Vagina (tissue), 2 donors: ENCODE measurements at regions not wholly inside any gene's neighbourhood (a gene's known extent, or its start where the extent isn't known, plus 50 kb on each side); places are given as distances from the start of the nearest gene placed in this dataset.

Experiments
- DNase-seq, 2 donors: peaks; one replicate each; pipeline ENCODE4 v3.0.0-alpha.2; 2017; ENCODE audit errors: extremely low spot score in 2 of 2
- H3K27ac ChIP-seq: fragments of 200-600 bp; sonication (generic); one replicate; pipeline ENCODE4 v1.5.1; 2019
- H3K27me3 ChIP-seq: fragments of 200-600 bp; sonication (generic); one replicate; pipeline ENCODE4 v1.5.1; 2019
- H3K36me3 ChIP-seq, 2 donors: fragments of 200-600 bp; sonication (generic); one replicate each; pipeline ENCODE4 v1.5.1; 2017 to 2019
- H3K4me1 ChIP-seq: fragments of 200-600 bp; sonication (generic); one replicate; pipeline ENCODE4 v1.5.1; 2019
- H3K4me3 ChIP-seq, 2 donors: fragments of 200-600 bp; sonication (generic); 1 replicate in 1 of 2; 2 replicates in 1 of 2; pipeline ENCODE4 v1.5.1; 2016 to 2019
- H3K9me3 ChIP-seq: fragments of 200-600 bp; sonication (generic); one replicate; pipeline ENCODE4 v1.5.1; 2019
- CTCF ChIP-seq, 3 experiments: fragments of 450-650 bp in 2 of 3; fragments of 200-600 bp in 1 of 3; sonication (generic) in 1 of 3; IDR thresholded peaks; one replicate each; pipeline ENCODE4 v1.5.1; 2017 to 2019; ENCODE audit warnings: antibody characterized with exemption in 3 of 3, mild to moderate bottlenecking in 2 of 3, moderate library complexity in 2 of 3
- POLR2A ChIP-seq, 2 donors: fragments of 450-650 bp; IDR thresholded peaks; one replicate each; pipeline ENCODE4 v1.6.1; 2017; ENCODE audit warnings: antibody characterized with exemption in 2 of 2, mild to moderate bottlenecking in 2 of 2, moderate library complexity in 2 of 2
- POLR2AphosphoS5 ChIP-seq, 2 donors: sonication (generic); formaldehyde crosslinking; IDR thresholded peaks; one replicate each; pipeline ENCODE4 v1.9.0; 2017; ENCODE audit warnings: antibody characterized with exemption in 2 of 2, mild to moderate bottlenecking in 2 of 2, low read depth in 1 of 2; ENCODE audit not compliant: insufficient read depth in 1 of 2
- intact Hi-C: fragments of 100-400 bp; cut with DNase I; formaldehyde crosslinking; loops from one replicate; pipeline ENCODE4 v1.15.1; 2023

DNA sequence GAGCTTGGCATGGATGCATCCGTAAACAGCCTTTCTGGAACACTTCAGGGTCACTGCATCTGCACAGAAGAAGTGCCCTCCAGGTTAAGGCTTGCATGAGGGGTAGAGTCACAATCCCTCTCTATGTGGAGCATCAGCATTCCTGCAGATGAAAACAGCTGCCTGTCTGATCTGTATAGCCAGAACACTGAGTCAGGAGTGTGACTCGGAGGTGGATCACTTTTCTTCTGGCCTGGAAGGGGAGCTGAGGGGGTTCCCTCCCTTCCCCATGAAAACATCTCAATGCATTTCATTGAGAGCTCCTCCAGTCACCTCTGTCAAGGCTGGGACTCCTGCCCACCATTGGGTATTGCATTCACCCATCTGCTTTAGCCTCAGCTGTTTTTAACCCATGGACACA lies 72.5 kb upstream of the SERPINE2 start:
- TF ChIP-seq CTCF (IDR thresholded peaks at IDR 0.05) (no peak), POLR2AphosphoS5 (IDR thresholded peaks at IDR 0.05; ENCODE audit: insufficient read depth in 1 of 2, low read depth in 1 of 2) (no peak), POLR2A (IDR thresholded peaks at IDR 0.05) (no peak)
- DNase-seq = no peak
- no peaks in the 10 kb centered on the region for H3K4me1 ChIP-seq
- intact Hi-C loops = no loop called here
- H3K27ac ChIP-seq = no peak overlapping the region
- no peak overlapping the region for H3K4me3 ChIP-seq
- H3K27me3 ChIP-seq = no peaks in the 10 kb centered on the region
- no peaks in the 10 kb centered on the region for H3K36me3 ChIP-seq
- no peaks in the 10 kb centered on the region for H3K9me3 ChIP-seq

DNA sequence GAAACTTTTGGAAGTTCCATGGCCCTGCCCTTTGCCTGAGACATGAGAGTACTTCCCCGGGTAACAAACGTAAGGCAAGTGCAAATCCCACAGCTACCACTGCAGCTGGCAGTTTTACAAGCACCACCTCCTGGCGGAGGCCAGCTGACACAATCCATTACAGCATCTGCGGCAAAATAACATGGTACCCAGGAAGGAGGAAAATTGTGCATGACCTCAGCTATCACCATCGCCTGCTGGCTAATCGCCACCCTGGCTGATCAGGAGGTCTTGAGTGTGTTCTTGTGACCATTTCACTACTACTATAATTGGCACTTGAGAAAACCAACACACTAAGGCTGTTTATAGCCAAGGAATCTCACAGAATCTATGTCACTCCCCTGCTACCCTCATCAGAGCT lies 71.7 kb upstream of the SERPINE2 start:
- no peaks in the 10 kb centered on the region for H3K36me3 ChIP-seq
- no peaks in the 10 kb centered on the region for H3K4me1 ChIP-seq
- TF ChIP-seq POLR2A (IDR thresholded peaks at IDR 0.05) (no peak), POLR2AphosphoS5 (IDR thresholded peaks at IDR 0.05; ENCODE audit: insufficient read depth in 1 of 2, low read depth in 1 of 2) (no peak), CTCF (IDR thresholded peaks at IDR 0.05) (no peak)
- no peak overlapping the region for H3K27ac ChIP-seq
- no peaks in the 10 kb centered on the region for H3K27me3 ChIP-seq
- intact Hi-C loops = no loop called here
- H3K9me3 ChIP-seq = no peaks in the 10 kb centered on the region
- no peak overlapping the region for H3K4me3 ChIP-seq
- no peak for DNase-seq

- TF ChIP-seq CTCF (IDR thresholded peaks at IDR 0.05) (no peak), POLR2A (IDR thresholded peaks at IDR 0.05) (no peak), POLR2AphosphoS5 (IDR thresholded peaks at IDR 0.05; ENCODE audit: insufficient read depth in 1 of 2, low read depth in 1 of 2) (no peak)
- Histone ChIP-seq H3K4me1 (no peaks in the 10 kb centered on the region), H3K27ac (no peak overlapping the region), H3K9me3 (no peaks in the 10 kb centered on the region), H3K27me3 (no peaks in the 10 kb centered on the region), H3K4me3 (no peak overlapping the region), H3K36me3 (no peaks in the 10 kb centered on the region)
- DNase-seq = no peak
- intact Hi-C loops = no loop called here
These were observed 70.7 kb upstream of the SERPINE2 start for GRCh38 chr2:224109751-224110150.

GRCh38 chr2:224106794-224107193 lies 67.7 kb upstream of the SERPINE2 start:
- no peaks in the 10 kb centered on the region for H3K27me3 ChIP-seq
- no peak overlapping the region for H3K27ac ChIP-seq
- H3K36me3 ChIP-seq = no peaks in the 10 kb centered on the region
- no peak overlapping the region for H3K4me3 ChIP-seq
- no peaks in the 10 kb centered on the region for H3K9me3 ChIP-seq
- TF ChIP-seq POLR2AphosphoS5 (IDR thresholded peaks at IDR 0.05; ENCODE audit: insufficient read depth in 1 of 2, low read depth in 1 of 2) = no peak
- TF ChIP-seq POLR2A (IDR thresholded peaks at IDR 0.05) = no peak
- no peak for TF ChIP-seq CTCF (IDR thresholded peaks at IDR 0.05)
- DNase-seq = no peak
- intact Hi-C loops = no loop called here
- peaks cover 17% of the 10 kb centered on the region for H3K4me1 ChIP-seq

DNA sequence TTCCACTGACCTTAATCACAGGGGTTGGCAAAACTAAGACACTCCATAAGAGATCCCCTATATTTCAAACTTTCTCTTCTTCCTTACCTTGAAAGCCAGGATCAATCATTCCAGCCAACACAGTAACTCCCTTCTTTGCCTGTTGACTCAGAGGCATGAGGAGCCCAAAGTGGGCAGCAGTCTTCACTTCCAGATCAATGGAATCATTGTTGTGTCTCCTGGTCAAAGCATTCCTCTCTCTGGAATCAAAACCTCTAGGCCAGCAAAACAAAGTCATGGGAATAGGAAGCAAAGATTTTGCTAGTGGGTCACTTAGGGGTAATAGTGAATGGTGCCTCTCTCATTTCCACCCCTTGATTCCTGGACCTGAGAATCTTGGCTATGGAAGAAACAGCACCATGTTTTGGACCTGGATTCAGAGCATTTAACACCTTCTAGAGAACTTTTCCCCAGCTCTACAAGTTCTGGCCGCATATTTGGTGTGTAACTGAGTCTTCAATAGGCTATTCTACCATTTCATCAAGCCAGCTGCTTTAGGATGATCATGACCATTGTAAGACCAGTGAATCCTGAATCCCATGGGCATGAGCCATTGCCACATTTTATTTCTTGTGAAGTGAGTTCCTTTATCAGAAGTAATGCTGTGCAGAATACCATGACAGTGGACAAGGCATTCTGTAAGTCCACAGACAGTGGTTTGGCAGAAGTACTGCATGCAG lies 65.7 kb upstream of the SERPINE2 start:
- H3K9me3 ChIP-seq = no peaks in the 10 kb centered on the region
- no peak overlapping the region for H3K4me3 ChIP-seq
- no peak for DNase-seq
- no peak for TF ChIP-seq CTCF (IDR thresholded peaks at IDR 0.05)
- H3K36me3 ChIP-seq = no peaks in the 10 kb centered on the region
- no peak overlapping the region for H3K27ac ChIP-seq
- no peaks in the 10 kb centered on the region for H3K27me3 ChIP-seq
- intact Hi-C loops = no loop called here
- H3K4me1 ChIP-seq = peaks cover 18% of the 10 kb centered on the region
